Tibial nerve (tissue), 4 donors: ENCODE measurements at regions not wholly inside any gene's neighbourhood (a gene's known extent, or its start where the extent isn't known, plus 50 kb on each side); places are given as distances from the start of the nearest gene placed in this dataset.

Experiments used
- DNase-seq, 2 donors: peaks; one replicate each; pipeline ENCODE4 v3.0.0-alpha.2; 2019; ENCODE audit warnings: low spot score in 2 of 2
- H3K27ac ChIP-seq, 4 donors: fragments of 200-600 bp; sonication (generic) in 3 of 4; one replicate each; pipeline ENCODE4 v1.5.1; 2017 to 2019; ENCODE audit warnings: mild to moderate bottlenecking in 1 of 4
- H3K27me3 ChIP-seq, 2 donors: fragments of 200-600 bp; sonication (generic) in 1 of 2; one replicate each; pipeline versions ENCODE4 v1.5.1 to v1.6.0; 2017 to 2019
- H3K36me3 ChIP-seq, 3 donors: fragments of 200-600 bp; sonication (generic); one replicate each; pipeline ENCODE4 v1.5.1; 2018 to 2019
- H3K4me1 ChIP-seq, 4 donors: fragments of 200-600 bp; sonication (generic) in 3 of 4; one replicate each; pipeline ENCODE4 v1.5.1; 2017 to 2019
- H3K4me3 ChIP-seq, 4 donors: fragments of 200-600 bp; sonication (generic) in 3 of 4; one replicate each; pipeline ENCODE4 v1.5.1; 2017 to 2019; ENCODE audit warnings: mild to moderate bottlenecking in 1 of 4, moderate library complexity in 1 of 4
- H3K9me3 ChIP-seq, 4 donors: fragments of 200-600 bp; sonication (generic) in 3 of 4; one replicate each; pipeline ENCODE4 v1.5.1; 2017 to 2019
- EP300 ChIP-seq, 2 donors: sonication (generic); formaldehyde crosslinking; IDR thresholded peaks; one replicate each; pipeline ENCODE4 v1.6.1; 2017; ENCODE audit warnings: antibody characterized with exemption in 2 of 2, mild to moderate bottlenecking in 1 of 2
- POLR2A ChIP-seq, 2 donors: fragments of 450-650 bp; IDR thresholded peaks; one replicate each; pipeline ENCODE4 v1.6.1; 2017; ENCODE audit warnings: antibody characterized with exemption in 2 of 2, mild to moderate bottlenecking in 2 of 2, moderate library complexity in 2 of 2
- WGBS, 2 donors: methylation state at CpG; one replicate each; pipeline ENCODE4 v1.1.5; 2018; 5-methylcytosine and 5-hydroxymethylcytosine counted together
- TF ChIP-seq, protein P1 (sequence below), 5 experiments: fragments of 200-600 bp in 3 of 5; fragments of 450-650 bp in 2 of 5; sonication (generic) in 3 of 5; IDR thresholded peaks; one replicate each; pipeline ENCODE4 v1.5.1; 2016 to 2019; ENCODE audit warnings: antibody characterized with exemption in 5 of 5, mild to moderate bottlenecking in 3 of 5, moderate library complexity in 2 of 5

DNA sequence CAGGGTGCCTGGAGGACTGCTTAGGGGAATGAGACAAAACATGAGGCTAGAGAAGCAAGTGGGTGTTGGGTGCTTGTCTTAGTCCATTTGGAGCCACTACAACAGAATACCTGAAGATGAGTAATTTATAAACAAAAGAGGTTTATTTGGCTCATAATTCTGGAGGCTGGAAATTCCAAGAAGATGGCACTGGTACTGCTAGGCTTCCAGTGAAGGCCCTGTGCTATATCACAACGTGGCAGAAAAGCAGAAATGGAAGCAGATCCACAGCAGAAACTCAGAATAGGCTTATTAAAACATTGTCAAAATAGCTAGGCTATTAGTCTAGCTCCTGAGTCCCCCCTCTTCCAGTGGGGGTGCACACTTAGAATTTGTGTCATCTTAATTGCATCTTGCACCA, 701.7 kb downstream of the RWDD3 start:
- Histone ChIP-seq H3K36me3 (no peaks in the 10 kb centered on the region), H3K4me1 (no peaks in the 10 kb centered on the region), H3K27me3 (no peaks in the 10 kb centered on the region), H3K9me3 (no peaks in the 10 kb centered on the region), H3K4me3 (no peak overlapping the region), H3K27ac (no peak overlapping the region)
- DNase-seq = no peak
- no peak for TF ChIP-seq EP300 (IDR thresholded peaks at IDR 0.05)
- TF ChIP-seq, protein P1, sequence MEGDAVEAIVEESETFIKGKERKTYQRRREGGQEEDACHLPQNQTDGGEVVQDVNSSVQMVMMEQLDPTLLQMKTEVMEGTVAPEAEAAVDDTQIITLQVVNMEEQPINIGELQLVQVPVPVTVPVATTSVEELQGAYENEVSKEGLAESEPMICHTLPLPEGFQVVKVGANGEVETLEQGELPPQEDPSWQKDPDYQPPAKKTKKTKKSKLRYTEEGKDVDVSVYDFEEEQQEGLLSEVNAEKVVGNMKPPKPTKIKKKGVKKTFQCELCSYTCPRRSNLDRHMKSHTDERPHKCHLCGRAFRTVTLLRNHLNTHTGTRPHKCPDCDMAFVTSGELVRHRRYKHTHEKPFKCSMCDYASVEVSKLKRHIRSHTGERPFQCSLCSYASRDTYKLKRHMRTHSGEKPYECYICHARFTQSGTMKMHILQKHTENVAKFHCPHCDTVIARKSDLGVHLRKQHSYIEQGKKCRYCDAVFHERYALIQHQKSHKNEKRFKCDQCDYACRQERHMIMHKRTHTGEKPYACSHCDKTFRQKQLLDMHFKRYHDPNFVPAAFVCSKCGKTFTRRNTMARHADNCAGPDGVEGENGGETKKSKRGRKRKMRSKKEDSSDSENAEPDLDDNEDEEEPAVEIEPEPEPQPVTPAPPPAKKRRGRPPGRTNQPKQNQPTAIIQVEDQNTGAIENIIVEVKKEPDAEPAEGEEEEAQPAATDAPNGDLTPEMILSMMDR (IDR thresholded peaks at IDR 0.05) = no peak
- no peak for TF ChIP-seq POLR2A (IDR thresholded peaks at IDR 0.05)
- 71 to 76% methylated on average over 1 of the region's 1 CpG for WGBS, 2 donors

DNA sequence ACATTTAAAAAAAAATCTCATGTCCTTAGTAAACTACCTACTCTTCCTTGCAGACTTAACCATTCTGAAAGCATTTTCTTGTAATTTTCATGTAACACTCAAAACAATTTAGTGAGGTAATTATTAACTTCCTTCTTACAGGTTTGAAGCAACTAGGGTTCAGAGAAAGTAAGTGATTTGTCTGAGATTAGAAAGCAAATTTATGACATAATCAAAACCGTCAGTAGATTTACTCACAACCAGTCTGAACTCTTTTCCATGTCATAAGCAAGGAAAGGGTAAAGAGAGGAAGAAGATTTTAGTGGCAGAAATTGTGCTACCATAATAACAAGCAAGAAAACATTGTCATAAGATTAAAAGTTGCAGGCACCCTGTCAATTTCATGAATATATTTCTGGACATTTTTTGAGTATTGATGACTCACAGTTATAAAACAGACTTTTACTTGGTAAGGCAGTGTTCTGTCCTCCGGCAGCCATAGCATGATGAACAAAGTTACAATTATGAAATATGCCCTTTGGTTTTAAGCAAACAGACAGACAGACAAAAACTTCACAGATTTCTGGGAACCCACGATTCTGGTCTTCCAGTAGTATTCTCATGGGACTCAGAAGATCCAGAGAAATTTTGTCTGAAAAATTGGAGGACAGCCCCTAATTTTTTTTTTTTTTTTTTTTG, 707.2 kb downstream of the RWDD3 start:
- TF ChIP-seq POLR2A (IDR thresholded peaks at IDR 0.05) = no peak
- TF ChIP-seq EP300 (IDR thresholded peaks at IDR 0.05) = no peak
- TF ChIP-seq, protein P1 (IDR thresholded peaks at IDR 0.05) = no peak
- WGBS, 2 donors = 20 to 36% methylated on average over 3 of the region's 3 CpGs
- no peak overlapping the region for H3K27ac ChIP-seq
- no peaks in the 10 kb centered on the region for H3K4me1 ChIP-seq
- H3K27me3 ChIP-seq = no peaks in the 10 kb centered on the region
- no peak for DNase-seq
- no peaks in the 10 kb centered on the region for H3K36me3 ChIP-seq
- H3K4me3 ChIP-seq = no peak overlapping the region
- no peaks in the 10 kb centered on the region for H3K9me3 ChIP-seq

GRCh38 chr1:95948023-95948422, 714.0 kb downstream of the RWDD3 start:
- no peaks in the 10 kb centered on the region for H3K4me1 ChIP-seq
- no peak overlapping the region for H3K4me3 ChIP-seq
- no peaks in the 10 kb centered on the region for H3K36me3 ChIP-seq
- no peaks in the 10 kb centered on the region for H3K27me3 ChIP-seq
- H3K27ac ChIP-seq = no peak overlapping the region
- no peak for DNase-seq
- TF ChIP-seq EP300 (IDR thresholded peaks at IDR 0.05) (no peak), POLR2A (IDR thresholded peaks at IDR 0.05) (no peak)
- TF ChIP-seq, protein P1 (IDR thresholded peaks at IDR 0.05) = no peak
- H3K9me3 ChIP-seq = no peaks in the 10 kb centered on the region

DNA sequence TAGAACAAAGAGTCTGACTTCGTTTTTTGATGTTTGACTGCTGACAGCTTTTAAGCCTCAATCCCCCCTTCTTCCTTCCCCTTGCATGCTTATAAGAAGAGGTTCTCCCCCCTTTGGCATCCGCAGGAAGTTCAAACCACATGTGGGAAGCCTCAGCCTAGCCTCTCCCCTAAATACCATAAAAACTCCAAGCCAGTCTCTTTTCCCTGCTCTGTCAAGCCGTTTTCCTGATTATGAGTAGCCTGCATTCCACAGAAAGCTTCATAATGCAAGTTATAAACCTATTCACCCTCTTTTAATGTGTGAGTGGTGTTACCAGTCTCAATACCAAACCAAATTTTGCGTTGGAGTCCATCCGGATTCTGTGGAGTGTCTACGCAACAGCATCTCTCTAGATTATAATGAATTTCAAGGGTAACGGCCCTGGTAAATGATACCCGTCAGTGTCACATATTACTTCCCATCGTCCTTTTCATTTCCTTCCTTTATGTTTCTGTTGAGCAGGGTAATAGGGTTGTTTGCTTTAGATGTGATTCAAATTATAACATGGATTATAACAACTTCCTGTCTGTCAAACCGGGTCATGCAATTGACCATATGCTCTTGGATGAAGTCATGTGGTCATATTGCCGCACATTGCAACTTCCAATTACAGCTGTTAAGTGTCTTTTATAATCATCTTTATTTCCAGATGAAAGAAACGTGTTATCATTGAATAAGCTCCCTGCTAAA, 717.5 kb downstream of the RWDD3 start:
- WGBS, 2 donors = 62 to 72% methylated on average over 12 of the region's 12 CpGs
- Histone ChIP-seq H3K4me1 (no peaks in the 10 kb centered on the region), H3K27ac (no peak overlapping the region), H3K36me3 (no peaks in the 10 kb centered on the region), H3K27me3 (no peaks in the 10 kb centered on the region), H3K9me3 (no peaks in the 10 kb centered on the region), H3K4me3 (no peak overlapping the region)
- TF ChIP-seq POLR2A (IDR thresholded peaks at IDR 0.05) = no peak
- no peak for TF ChIP-seq EP300 (IDR thresholded peaks at IDR 0.05)
- TF ChIP-seq, protein P1 (IDR thresholded peaks at IDR 0.05) = no peak
- no peak for DNase-seq

DNA sequence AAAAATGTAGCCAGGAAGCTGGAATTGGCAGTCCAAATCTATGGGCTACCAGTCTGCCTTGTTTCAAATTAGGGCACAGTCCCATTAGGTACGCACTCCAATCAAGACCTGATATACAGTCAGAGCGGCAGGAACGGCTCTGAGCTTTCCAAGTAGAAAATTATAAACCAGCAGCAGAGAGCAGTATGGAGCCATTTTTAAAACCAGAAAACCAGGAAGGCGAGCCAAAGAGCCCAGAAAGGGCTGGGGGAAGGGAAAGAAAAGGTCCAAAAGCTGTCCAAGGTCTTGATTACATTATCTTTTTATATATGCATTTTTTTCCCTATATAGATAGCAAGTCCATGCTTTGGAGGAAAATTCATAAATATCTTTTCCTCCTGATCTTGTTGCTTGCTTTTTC, 719.0 kb downstream of the RWDD3 start:
- 27 to 36% methylated on average over 4 of the region's 4 CpGs for WGBS, 2 donors
- no peaks in the 10 kb centered on the region for H3K27me3 ChIP-seq
- no peak for DNase-seq
- TF ChIP-seq, protein P1 (IDR thresholded peaks at IDR 0.05) = peak in 2 of 5 experiments; percentile 9 to 16
- TF ChIP-seq EP300 (IDR thresholded peaks at IDR 0.05) = no peak
- no peak for TF ChIP-seq POLR2A (IDR thresholded peaks at IDR 0.05)
- no peak overlapping the region for H3K27ac ChIP-seq
- H3K36me3 ChIP-seq = no peaks in the 10 kb centered on the region
- no peaks in the 10 kb centered on the region for H3K9me3 ChIP-seq
- no peaks in the 10 kb centered on the region for H3K4me1 ChIP-seq
- H3K4me3 ChIP-seq = no peak overlapping the region
